ENCODE measurements at regions not wholly inside any gene's neighbourhood (a gene's known extent, or its start where the extent isn't known, plus 50 kb on each side); places are given as distances from the start of the nearest gene placed in this dataset.

DNA sequence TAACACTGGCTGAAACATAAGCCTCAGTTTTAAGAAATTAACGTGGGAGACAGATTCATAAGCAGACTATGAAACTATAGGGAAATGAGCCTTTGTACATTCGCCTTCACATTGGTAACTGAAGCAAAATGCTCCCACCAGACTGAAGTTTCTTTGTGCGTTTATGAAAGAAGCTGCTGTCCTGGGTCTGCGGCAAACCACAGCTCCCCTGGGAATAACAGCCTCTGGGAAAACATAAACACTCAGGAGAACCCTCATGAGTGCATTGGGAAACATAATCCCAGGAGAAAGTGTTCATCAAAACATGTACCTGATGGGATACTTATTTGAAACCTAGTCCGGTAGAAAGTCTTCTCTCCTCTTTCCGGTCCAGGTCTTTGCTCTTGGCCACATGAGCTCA lies 193.1 kb upstream of the LARGE1 start:
- DNase-seq (ENCODE audit: low spot score) = no peak
- POLR2A ChIA-PET (ENCODE audit: low non-redundant PET) = interaction anchor here (0.6 kb wide), 1 partner anchor 912 kb away, joined by 7 read pairs; no protein-coding TSS in a partner anchor
- no peaks in the 10 kb centered on the region for H3K27me3 ChIP-seq (replicated peaks; ENCODE audit: insufficient read depth, low read depth, low read length, poor library complexity)
- no TSS peak for BruUV-seq (replicated peaks)
- no peak for TF ChIP-seq EZH2 (IDR thresholded peaks at IDR 0.05; ENCODE audit: borderline replicate concordance, low read depth, low read length, poor library complexity, severe bottlenecking)
- TF ChIP-seq, protein P1, sequence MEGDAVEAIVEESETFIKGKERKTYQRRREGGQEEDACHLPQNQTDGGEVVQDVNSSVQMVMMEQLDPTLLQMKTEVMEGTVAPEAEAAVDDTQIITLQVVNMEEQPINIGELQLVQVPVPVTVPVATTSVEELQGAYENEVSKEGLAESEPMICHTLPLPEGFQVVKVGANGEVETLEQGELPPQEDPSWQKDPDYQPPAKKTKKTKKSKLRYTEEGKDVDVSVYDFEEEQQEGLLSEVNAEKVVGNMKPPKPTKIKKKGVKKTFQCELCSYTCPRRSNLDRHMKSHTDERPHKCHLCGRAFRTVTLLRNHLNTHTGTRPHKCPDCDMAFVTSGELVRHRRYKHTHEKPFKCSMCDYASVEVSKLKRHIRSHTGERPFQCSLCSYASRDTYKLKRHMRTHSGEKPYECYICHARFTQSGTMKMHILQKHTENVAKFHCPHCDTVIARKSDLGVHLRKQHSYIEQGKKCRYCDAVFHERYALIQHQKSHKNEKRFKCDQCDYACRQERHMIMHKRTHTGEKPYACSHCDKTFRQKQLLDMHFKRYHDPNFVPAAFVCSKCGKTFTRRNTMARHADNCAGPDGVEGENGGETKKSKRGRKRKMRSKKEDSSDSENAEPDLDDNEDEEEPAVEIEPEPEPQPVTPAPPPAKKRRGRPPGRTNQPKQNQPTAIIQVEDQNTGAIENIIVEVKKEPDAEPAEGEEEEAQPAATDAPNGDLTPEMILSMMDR (conservative IDR thresholded peaks at IDR 0.05; ENCODE audit: low read depth, low read length) = no peak
- H3K4me1 ChIP-seq (ENCODE audit: insufficient read depth, low read length, poor library complexity, severe bottlenecking) = no peaks in the 10 kb centered on the region
- H3K4me3 ChIP-seq (ENCODE audit: low read depth, low read length, poor library complexity, severe bottlenecking) = no peak overlapping the region
- no peaks in the 10 kb centered on the region for H3K36me3 ChIP-seq (ENCODE audit: insufficient read depth, low read length, poor library complexity, severe bottlenecking)
- H3K27ac ChIP-seq (ENCODE audit: low read depth, low read length, poor library complexity, severe bottlenecking) = no peak overlapping the region
- CTCF ChIA-PET = no interaction called here
- H3K9me3 ChIP-seq (ENCODE audit: low read depth, low read length, poor library complexity, severe bottlenecking) = peaks cover 12% of the 10 kb centered on the region
- intact Hi-C loops (cut with micrococcal nuclease; ENCODE audit: unreplicated experiment) = no loop called here

GRCh38 chr22:34114406-34114805 lies 194.1 kb upstream of the LARGE1 start:
- no peaks in the 10 kb centered on the region for H3K27me3 ChIP-seq (replicated peaks; ENCODE audit: insufficient read depth, low read depth, low read length, poor library complexity)
- peaks cover 12% of the 10 kb centered on the region for H3K9me3 ChIP-seq (ENCODE audit: low read depth, low read length, poor library complexity, severe bottlenecking)
- H3K4me3 ChIP-seq (ENCODE audit: low read depth, low read length, poor library complexity, severe bottlenecking) = no peak overlapping the region
- H3K36me3 ChIP-seq (ENCODE audit: insufficient read depth, low read length, poor library complexity, severe bottlenecking) = no peaks in the 10 kb centered on the region
- no peak overlapping the region for H3K27ac ChIP-seq (ENCODE audit: low read depth, low read length, poor library complexity, severe bottlenecking)
- BruUV-seq (replicated peaks) = no TSS peak
- ChIA-PET CTCF (no interaction called here), POLR2A (ENCODE audit: low non-redundant PET) (no interaction called here)
- intact Hi-C loops (cut with micrococcal nuclease; ENCODE audit: unreplicated experiment) = no loop called here
- no peak for DNase-seq (ENCODE audit: low spot score)
- TF ChIP-seq EZH2 (IDR thresholded peaks at IDR 0.05; ENCODE audit: borderline replicate concordance, low read depth, low read length, poor library complexity, severe bottlenecking) = no peak
- TF ChIP-seq, protein P1 (conservative IDR thresholded peaks at IDR 0.05; ENCODE audit: low read depth, low read length) = no peak
- H3K4me1 ChIP-seq (ENCODE audit: insufficient read depth, low read length, poor library complexity, severe bottlenecking) = no peaks in the 10 kb centered on the region

- intact Hi-C loops (cut with micrococcal nuclease; ENCODE audit: unreplicated experiment) = no loop called here
- no peak for TF ChIP-seq EZH2 (IDR thresholded peaks at IDR 0.05; ENCODE audit: borderline replicate concordance, low read depth, low read length, poor library complexity, severe bottlenecking)
- TF ChIP-seq, protein P1 (conservative IDR thresholded peaks at IDR 0.05; ENCODE audit: low read depth, low read length) = no peak
- ChIA-PET CTCF (no interaction called here), POLR2A (ENCODE audit: low non-redundant PET) (no interaction called here)
- Histone ChIP-seq H3K27me3 (replicated peaks; ENCODE audit: insufficient read depth, low read depth, low read length, poor library complexity) (no peaks in the 10 kb centered on the region), H3K36me3 (ENCODE audit: insufficient read depth, low read length, poor library complexity, severe bottlenecking) (no peaks in the 10 kb centered on the region), H3K4me1 (ENCODE audit: insufficient read depth, low read length, poor library complexity, severe bottlenecking) (no peaks in the 10 kb centered on the region), H3K9me3 (ENCODE audit: low read depth, low read length, poor library complexity, severe bottlenecking) (peaks cover 13% of the 10 kb centered on the region), H3K27ac (ENCODE audit: low read depth, low read length, poor library complexity, severe bottlenecking) (no peak overlapping the region), H3K4me3 (ENCODE audit: low read depth, low read length, poor library complexity, severe bottlenecking) (no peak overlapping the region)
- no TSS peak for BruUV-seq (replicated peaks)
- no peak for DNase-seq (ENCODE audit: low spot score)
Measured at GRCh38 chr22:34115722-34116121, 195.4 kb upstream of the LARGE1 start.

Measured in A673 (cell line).